ENCODE measurements at regions not wholly inside any gene's neighbourhood (a gene's known extent, or its start where the extent isn't known, plus 50 kb on each side); places are given as distances from the start of the nearest gene placed in this dataset.
"Not testable (repeated sequence)": the region's sequence is repeated elsewhere in the genome, so short reads cannot be mapped to it uniquely, and the experiment has no call there.

DNA sequence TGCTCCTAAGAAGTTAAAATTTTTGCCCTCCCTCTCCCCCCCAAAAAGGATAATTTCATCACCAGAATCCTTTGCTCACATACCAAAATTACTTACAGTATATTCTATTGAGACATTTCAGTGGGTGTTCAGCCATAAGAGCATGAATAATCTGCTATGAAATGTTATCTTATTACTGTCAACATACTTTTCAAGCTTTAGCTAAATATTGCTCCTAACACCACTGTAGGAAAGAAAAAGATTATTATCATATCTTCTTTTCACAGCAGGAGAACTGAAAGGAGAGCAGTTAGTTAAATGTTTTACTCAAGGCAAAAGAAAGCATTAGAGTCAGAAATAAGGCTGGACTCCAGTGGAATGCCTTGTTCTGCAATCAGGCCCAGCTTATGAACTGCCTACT lies 231.0 kb upstream of the GYPA start:
- no peak for DNase-seq (ENCODE audit: low read depth)

GRCh38 chr4:144374065-144374464 lies 233.5 kb upstream of the GYPA start:
- no peak for DNase-seq (ENCODE audit: low read depth)

DNA sequence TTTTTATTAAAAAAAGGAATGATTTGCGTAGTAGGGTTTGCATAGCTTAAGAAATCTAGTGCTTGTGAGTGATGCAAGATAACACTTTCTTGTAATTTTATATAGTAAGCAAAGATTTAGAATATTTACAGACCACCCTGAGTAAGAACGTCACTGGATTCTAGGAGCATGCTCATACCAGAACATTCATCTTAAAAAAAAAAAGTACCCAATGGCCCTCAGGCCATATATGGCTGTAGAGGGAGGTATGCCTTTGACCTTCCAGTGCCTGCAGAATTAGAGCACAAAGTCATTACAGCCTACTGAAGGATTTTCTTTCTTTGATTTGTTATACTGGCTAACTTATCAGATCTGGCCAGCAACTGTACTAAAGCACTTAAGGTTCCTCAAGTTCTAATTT lies 236.3 kb upstream of the GYPA start:
- DNase-seq (ENCODE audit: low read depth): no peak

DNA sequence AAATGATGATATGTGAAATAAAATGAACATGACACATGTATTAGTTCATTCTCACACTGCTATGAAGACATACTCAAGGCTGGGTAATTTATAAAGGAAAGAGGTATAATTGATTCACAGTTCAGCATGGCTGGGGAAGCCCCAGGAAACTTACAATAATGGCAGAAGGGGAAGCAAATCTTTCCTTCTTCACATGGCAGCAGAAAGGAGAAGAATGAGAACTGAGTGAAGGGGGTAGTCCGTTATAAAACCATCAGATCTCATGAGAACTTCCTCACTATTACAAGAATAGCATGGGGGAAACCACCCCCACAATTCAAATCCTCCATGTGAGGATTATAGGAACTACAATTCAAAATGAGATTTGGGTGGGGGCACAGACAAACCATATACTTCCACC lies 243.9 kb upstream of the GYPA start:
- no peak for DNase-seq (ENCODE audit: low read depth)

DNA sequence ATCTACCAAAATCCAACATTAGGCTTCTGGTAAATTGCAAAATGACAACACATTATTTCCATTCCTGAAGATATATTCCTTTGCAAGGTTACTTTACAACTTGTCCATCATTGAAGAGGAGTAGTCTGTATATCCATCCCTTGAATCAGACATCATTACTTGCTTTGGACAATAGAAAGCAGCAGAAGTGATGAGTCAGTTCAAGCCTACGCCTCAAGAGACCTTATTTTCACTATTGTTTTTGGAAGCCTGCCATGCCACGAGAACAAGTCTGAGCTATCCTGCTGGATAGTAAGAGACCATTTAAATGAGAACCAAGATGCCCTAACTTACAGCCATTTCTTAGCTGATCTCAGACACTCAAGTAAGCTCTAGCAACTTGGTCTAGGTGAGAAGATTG lies 246.0 kb upstream of the HHIP start:
- peak; percentile 90 for DNase-seq (ENCODE audit: low read depth)

DNA sequence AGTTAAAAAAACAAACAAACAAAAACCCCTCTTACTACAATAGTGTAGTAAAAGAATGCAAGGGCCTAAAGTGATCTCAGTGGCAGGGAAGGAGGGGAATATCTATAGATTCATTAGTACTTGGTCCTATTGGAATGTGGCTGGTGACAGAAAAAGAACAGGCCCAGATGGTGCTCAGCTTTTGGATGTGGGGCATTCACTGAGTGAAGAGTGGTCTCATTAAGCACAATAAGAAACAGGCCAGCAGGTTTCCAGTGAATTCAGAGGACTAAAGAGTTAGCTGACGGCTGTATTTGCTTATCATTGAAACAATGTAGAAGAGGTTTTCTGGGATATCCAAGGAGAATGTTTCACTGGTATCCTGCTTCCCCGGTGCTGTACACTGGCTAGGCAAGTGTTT lies 243.8 kb upstream of the HHIP start:
- DNase-seq (ENCODE audit: low read depth): no peak

- no peak for DNase-seq (ENCODE audit: low read depth)
Observed at GRCh38 chr4:144402999-144403398, 243.0 kb upstream of the HHIP start.

- DNase-seq (ENCODE audit: low read depth): no peak
Observed at GRCh38 chr4:144403893-144404292, 242.1 kb upstream of the HHIP start.

- no peak for DNase-seq (ENCODE audit: low read depth)
Observed at GRCh38 chr4:144409525-144409924, 236.4 kb upstream of the HHIP start.

- no peak for DNase-seq (ENCODE audit: low read depth)
Observed at GRCh38 chr4:144410230-144410783, 235.6 kb upstream of the HHIP start.

- no peak for DNase-seq (ENCODE audit: low read depth)
Observed at GRCh38 chr4:144411119-144411518, 234.8 kb upstream of the HHIP start.

DNA sequence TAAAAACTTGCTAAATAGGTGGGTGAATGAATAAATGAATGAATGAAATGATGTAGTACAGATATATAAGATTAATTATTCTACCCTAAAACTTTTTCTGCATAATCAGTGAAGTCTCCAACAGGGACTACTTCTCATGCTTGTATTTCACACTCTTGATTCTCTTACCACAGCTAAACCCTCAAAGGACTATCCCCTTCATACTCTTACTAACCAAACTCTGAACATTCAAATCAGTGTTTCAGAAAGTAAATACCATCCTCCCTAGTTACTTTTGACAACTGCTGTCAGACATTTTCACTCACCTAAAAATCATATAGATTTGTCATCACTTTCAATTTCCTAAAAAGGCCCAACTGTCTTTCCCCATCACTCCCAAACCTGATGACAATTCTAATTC lies 234.3 kb upstream of the HHIP start:
- DNase-seq (ENCODE audit: low read depth): no peak

- DNase-seq (ENCODE audit: low read depth): no peak
Observed at GRCh38 chr4:144421056-144421455, 224.9 kb upstream of the HHIP start.

- no peak for DNase-seq (ENCODE audit: low read depth)
Observed at GRCh38 chr4:144421839-144422565, 224.0 kb upstream of the HHIP start.

DNA sequence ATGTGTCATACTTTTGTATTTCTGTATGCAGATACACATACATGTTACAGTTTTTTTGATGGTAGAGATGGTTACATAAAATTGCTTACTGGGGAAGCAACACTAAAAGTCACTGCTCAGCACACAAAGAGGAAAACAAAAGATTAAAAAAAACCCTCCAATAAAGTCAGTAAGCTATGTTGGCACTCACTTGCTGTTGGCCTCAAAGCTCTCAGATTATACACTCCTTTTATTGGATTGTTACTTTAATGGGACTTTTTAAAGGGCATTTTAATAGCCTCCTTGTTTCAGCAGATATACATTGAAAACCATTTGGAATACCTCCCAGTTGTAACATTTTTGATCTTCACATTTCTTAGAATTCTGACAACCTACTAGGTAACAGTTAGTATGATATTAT lies 222.0 kb upstream of the HHIP start:
- DNase-seq (ENCODE audit: low read depth): no peak

GRCh38 chr4:144426023-144426422 lies 219.9 kb upstream of the HHIP start:
- DNase-seq (ENCODE audit: low read depth): not testable (repeated sequence)

- no peak for DNase-seq (ENCODE audit: low read depth)
Observed at GRCh38 chr4:144442713-144443112, 203.2 kb upstream of the HHIP start.

GRCh38 chr4:144449611-144450010 lies 196.3 kb upstream of the HHIP start:
- DNase-seq (ENCODE audit: low read depth): no peak

DNA sequence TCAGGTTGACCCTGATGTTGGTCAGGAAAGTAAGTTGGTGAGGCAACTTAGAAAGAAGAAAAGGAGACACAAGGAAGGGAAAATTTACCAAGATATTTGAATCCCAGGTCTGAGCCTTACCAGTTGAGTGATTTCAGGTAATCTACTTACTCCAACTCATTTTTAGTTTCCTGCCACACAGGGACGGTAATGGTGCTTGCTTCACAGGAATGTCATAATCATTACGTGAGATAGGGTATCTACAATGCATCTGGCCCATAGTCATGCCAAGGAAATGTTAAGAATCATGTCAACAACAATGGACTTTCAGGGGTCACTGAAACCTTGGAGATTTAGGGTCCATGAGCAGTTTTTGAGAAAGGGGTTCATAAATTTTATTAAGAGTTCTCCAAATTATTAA lies 195.4 kb upstream of the HHIP start:
- no peak for DNase-seq (ENCODE audit: low read depth)

GRCh38 chr4:144451766-144452450 lies 194.0 kb upstream of the HHIP start:
- DNase-seq (ENCODE audit: low read depth): no peak

DNA sequence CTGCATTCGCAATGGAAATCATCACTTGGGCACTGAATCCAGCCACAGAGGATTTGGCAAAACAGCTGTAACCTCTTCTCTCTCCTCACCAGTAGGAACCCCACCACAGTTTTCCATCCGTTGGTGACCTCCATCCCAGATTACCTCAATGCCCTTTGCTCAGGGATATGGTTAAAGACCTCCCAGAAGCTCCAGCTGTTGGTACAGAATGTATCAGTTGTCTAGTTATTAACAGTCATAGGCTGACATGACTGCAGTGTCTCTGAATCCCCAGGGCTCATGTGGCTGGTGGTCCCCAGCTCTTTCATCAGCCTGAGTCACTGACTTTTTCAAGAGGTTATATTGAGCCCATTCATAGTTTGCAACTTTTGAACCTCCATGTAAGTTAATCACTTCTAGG lies 189.8 kb upstream of the HHIP start:
- no peak for DNase-seq (ENCODE audit: low read depth)

- DNase-seq (ENCODE audit: low read depth): no peak
Observed at GRCh38 chr4:144461906-144462305, 184.1 kb upstream of the HHIP start.

GRCh38 chr4:144463236-144463635 lies 182.7 kb upstream of the HHIP start:
- DNase-seq (ENCODE audit: low read depth): no peak

DNA sequence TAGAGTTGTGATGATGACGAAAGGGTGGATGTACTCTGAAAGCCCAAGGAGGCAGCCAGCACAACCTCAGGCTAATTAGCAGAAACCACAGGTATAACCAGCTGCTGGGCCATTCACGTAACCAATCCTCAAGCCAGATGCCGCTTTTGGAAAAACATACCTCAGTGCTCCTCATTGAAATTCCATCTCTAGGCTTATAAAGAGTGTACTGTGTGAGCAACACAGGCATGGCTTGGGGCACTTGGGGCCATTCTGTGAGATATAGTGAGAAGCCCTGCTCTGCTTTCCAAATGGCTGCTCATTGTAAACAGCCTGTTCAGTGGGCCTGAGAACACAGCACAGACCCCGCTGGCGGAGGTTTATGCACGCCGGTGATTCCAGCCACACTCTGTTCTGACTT lies 182.1 kb upstream of the HHIP start:
- DNase-seq (ENCODE audit: low read depth): no peak

Measured in iris pigment epithelial cell (primary cell).